ENCODE measurements at regions not wholly inside any gene's neighbourhood (a gene's known extent, or its start where the extent isn't known, plus 50 kb on each side); places are given as distances from the start of the nearest gene placed in this dataset.

DNA sequence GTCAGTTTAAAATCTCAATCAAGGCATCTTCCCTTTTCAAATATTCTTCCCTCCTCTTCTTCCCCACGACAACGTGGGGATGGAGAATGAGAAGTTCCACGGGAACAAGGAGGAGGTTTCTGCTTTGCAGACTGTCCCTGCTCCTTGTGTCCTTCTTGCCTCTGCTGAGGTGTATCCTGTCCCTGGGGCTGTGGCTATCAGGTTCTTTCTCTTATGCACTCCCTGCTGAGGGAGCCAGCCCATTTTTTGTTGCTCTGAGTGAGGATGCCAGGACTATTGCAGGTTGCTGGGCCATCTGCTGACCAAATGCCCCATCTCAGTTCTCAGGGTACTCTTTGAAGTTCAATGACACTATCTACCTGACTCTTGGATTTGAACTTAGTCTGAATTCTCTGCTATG lies 533.6 kb downstream of the RNF144B start:
- intact Hi-C loops (cut with DNase I; ENCODE audit: low total_unique reads) = no loop called here
- no peak for TF ChIP-seq POLR2A (IDR thresholded peaks at IDR 0.05)
- TF ChIP-seq, protein P1, sequence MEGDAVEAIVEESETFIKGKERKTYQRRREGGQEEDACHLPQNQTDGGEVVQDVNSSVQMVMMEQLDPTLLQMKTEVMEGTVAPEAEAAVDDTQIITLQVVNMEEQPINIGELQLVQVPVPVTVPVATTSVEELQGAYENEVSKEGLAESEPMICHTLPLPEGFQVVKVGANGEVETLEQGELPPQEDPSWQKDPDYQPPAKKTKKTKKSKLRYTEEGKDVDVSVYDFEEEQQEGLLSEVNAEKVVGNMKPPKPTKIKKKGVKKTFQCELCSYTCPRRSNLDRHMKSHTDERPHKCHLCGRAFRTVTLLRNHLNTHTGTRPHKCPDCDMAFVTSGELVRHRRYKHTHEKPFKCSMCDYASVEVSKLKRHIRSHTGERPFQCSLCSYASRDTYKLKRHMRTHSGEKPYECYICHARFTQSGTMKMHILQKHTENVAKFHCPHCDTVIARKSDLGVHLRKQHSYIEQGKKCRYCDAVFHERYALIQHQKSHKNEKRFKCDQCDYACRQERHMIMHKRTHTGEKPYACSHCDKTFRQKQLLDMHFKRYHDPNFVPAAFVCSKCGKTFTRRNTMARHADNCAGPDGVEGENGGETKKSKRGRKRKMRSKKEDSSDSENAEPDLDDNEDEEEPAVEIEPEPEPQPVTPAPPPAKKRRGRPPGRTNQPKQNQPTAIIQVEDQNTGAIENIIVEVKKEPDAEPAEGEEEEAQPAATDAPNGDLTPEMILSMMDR (IDR thresholded peaks at IDR 0.05) = no peak
- no peak for DNase-seq (ENCODE audit: low spot score in 2 of 2)
- H3K4me3 ChIP-seq (ENCODE audit: low read depth, poor library complexity, severe bottlenecking) = no peak overlapping the region
- 85 to 87% methylated on average over 3 of the region's 3 CpGs for WGBS, 2 donors

DNA sequence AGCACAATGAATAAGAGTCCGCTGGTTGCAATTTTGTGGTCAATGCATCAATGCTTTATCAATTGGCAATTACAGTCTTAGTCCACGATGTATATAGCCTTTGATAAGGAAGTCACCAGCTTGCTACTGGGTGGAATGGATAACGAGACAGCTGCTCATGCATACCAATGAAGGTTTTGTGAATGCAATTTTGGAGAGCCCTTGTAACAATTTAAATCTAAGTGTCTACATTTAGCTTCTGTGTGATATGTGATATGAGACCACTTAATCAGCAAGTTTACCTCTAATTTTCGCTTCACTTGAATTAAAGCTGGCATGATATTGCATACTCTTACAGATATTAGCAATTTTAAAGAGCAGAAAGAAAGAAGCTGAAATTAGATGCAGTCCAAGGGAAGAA lies 543.9 kb downstream of the RNF144B start:
- no peak for DNase-seq (ENCODE audit: low spot score in 2 of 2)
- TF ChIP-seq, protein P1 (IDR thresholded peaks at IDR 0.05) = no peak
- no peak for TF ChIP-seq POLR2A (IDR thresholded peaks at IDR 0.05)
- WGBS, 2 donors = 85 to 92% methylated on average over 4 of the region's 4 CpGs
- intact Hi-C loops (cut with DNase I; ENCODE audit: low total_unique reads) = no loop called here
- H3K4me3 ChIP-seq (ENCODE audit: low read depth, poor library complexity, severe bottlenecking) = no peak overlapping the region

DNA sequence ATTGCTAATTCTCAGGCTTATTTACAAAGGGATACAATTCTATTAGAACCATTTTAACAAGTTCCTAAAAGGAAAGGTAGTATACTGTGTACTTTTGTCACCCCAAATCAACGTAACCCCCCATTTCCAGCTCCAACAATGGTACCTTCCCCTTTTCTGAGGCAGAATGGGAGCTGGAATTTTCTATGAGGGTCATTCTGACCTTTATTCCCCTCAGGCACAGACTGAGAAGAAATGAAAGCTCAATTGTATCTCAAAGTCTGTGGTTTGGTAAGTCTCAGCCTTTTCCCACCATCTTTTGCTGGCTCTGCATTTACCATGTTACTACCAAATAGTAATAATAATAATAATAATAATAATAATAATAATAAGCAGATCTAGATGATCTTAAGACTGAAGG lies 571.0 kb downstream of the RNF144B start:
- no peak overlapping the region for H3K4me3 ChIP-seq (ENCODE audit: low read depth, poor library complexity, severe bottlenecking)
- no peak for TF ChIP-seq POLR2A (IDR thresholded peaks at IDR 0.05)
- TF ChIP-seq, protein P1 (IDR thresholded peaks at IDR 0.05) = no peak
- no peak for DNase-seq (ENCODE audit: low spot score in 2 of 2)
- intact Hi-C loops (cut with DNase I; ENCODE audit: low total_unique reads) = no loop called here
- WGBS, 2 donors = 87 to 88% methylated on average over 1 of the region's 1 CpG

DNA sequence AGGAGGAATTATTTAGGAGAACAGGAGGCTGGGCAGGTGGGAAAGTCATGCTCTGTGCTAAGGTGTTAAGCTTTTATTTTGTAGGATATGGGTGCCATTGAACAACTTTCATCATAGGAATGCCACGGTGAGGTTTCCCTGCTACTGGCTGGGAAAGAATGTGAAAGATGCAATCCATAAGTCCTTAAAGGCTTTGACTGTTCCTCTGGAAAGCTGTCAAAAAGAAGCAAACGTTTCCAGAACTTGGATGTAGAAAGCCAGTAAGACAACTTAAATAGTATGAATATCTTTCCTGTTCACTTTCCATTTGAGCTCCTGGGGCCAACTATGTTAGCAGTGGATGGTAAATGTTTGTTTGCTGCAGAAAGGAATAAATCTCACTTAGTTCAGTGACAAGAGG lies 574.4 kb downstream of the RNF144B start:
- WGBS, 2 donors = 30 to 37% methylated on average over 2 of the region's 2 CpGs

DNA sequence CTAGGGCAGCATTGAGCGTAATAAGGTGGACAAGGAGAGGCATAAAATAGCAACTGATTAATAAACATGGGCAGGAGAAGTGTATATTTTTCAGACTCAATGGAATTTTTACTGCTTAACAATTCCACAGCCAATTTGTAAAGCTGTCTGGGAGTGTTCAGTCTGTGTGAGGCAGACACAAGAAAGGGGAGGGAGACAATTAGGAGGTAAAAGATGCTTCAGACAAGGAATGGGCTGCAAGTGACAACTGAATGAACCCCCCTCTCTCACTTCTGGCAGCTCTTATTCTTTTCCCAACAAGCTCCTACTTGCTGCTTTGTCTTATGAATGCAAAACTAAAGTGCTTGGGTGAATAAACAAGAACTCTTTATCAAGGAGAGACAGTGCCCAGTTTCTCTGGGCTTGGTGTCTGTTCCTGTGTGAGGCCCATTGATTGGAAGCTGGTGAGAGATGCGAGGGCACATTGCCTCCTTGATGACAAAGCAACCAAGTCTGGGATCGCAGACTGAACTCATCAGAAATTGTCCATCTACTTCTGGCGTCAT lies 575.3 kb downstream of the RNF144B start:
- H3K4me3 ChIP-seq (ENCODE audit: low read depth, poor library complexity, severe bottlenecking) = no peak overlapping the region
- intact Hi-C loops (cut with DNase I; ENCODE audit: low total_unique reads) = no loop called here
- 88 to 90% methylated on average over 4 of the region's 4 CpGs for WGBS, 2 donors
- TF ChIP-seq, protein P1 (IDR thresholded peaks at IDR 0.05) = no peak
- TF ChIP-seq POLR2A (IDR thresholded peaks at IDR 0.05) = no peak
- DNase-seq (ENCODE audit: low spot score in 2 of 2) = no peak

More for the DNA sequence above, 574.4 kb downstream of the RNF144B start:
- intact Hi-C loops (cut with DNase I; ENCODE audit: low total_unique reads) = no loop called here
- DNase-seq (ENCODE audit: low spot score in 2 of 2) = no peak
- TF ChIP-seq, protein P1 (IDR thresholded peaks at IDR 0.05) = no peak
- TF ChIP-seq POLR2A (IDR thresholded peaks at IDR 0.05) = no peak
- H3K4me3 ChIP-seq (ENCODE audit: low read depth, poor library complexity, severe bottlenecking) = no peak overlapping the region

DNA sequence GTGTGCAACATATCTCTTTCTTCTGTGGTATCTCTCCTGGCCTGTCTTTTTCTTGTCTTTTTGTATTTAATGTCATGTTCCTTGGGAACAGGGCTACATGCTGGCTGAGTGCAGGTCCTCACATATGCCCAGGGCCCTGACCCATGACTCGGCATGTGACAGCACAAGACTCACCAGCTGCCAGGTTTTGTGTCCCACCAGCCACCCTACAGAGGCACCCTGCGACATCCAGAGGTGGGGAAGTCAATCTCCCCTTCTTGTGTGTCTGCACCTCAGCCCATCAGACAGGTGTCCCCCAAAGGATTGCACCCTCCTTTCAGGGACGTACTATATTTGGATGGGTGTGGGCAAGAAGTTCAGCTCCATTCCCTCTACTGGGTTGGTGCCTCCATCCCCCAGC lies 576.3 kb downstream of the RNF144B start:
- no peak for DNase-seq (ENCODE audit: low spot score in 2 of 2)
- TF ChIP-seq, protein P1 (IDR thresholded peaks at IDR 0.05) = no peak
- no peak for TF ChIP-seq POLR2A (IDR thresholded peaks at IDR 0.05)
- intact Hi-C loops (cut with DNase I; ENCODE audit: low total_unique reads) = no loop called here
- 94 to 97% methylated on average over 3 of the region's 3 CpGs for WGBS, 2 donors
- no peak overlapping the region for H3K4me3 ChIP-seq (ENCODE audit: low read depth, poor library complexity, severe bottlenecking)

All from lower leg skin (tissue), 4 donors.